ENCODE measurements at regions not wholly inside any gene's neighbourhood (a gene's known extent, or its start where the extent isn't known, plus 50 kb on each side); places are given as distances from the start of the nearest gene placed in this dataset.

GRCh38 chr3:154060238-154061000, 60.8 kb upstream of the ARHGEF26 start:
- H3K27me3 ChIP-seq (ENCODE audit: control insufficient read depth in 1 of 2, insufficient read depth in 2 of 2, low read length in 2 of 2), result no peaks in the 10 kb centered on the region
- no peak overlapping the region for H3K4me3 ChIP-seq (ENCODE audit: low read depth in 1 of 2, low read length in 2 of 2)
- no peaks in the 10 kb centered on the region for H3K36me3 ChIP-seq (ENCODE audit: control insufficient read depth in 1 of 2, insufficient read depth in 2 of 2, low read length in 2 of 2)
- H3K9me3 ChIP-seq (ENCODE audit: control insufficient read depth in 1 of 2, low read length in 2 of 2), result no peaks in the 10 kb centered on the region
- H3K27ac ChIP-seq (ENCODE audit: low read depth, low read length), result no peak overlapping the region
- no peaks in the 10 kb centered on the region for H3K4me1 ChIP-seq (ENCODE audit: control insufficient read depth in 1 of 2, insufficient read depth in 2 of 2, low read length in 2 of 2)
- H3K9ac ChIP-seq (ENCODE audit: low read depth in 1 of 2, low read length in 2 of 2), result no peak overlapping the region

GRCh38 chr3:154061001-154061370, 60.2 kb upstream of the ARHGEF26 start:
- no peaks in the 10 kb centered on the region for H3K4me1 ChIP-seq (ENCODE audit: control insufficient read depth in 1 of 2, insufficient read depth in 2 of 2, low read length in 2 of 2)
- no peak overlapping the region for H3K27ac ChIP-seq (ENCODE audit: low read depth, low read length)
- H3K4me3 ChIP-seq (ENCODE audit: low read depth in 1 of 2, low read length in 2 of 2), result no peak overlapping the region
- no peaks in the 10 kb centered on the region for H3K36me3 ChIP-seq (ENCODE audit: control insufficient read depth in 1 of 2, insufficient read depth in 2 of 2, low read length in 2 of 2)
- no peak overlapping the region for H3K9ac ChIP-seq (ENCODE audit: low read depth in 1 of 2, low read length in 2 of 2)
- H3K9me3 ChIP-seq (ENCODE audit: control insufficient read depth in 1 of 2, low read length in 2 of 2), result no peaks in the 10 kb centered on the region
- H3K27me3 ChIP-seq (ENCODE audit: control insufficient read depth in 1 of 2, insufficient read depth in 2 of 2, low read length in 2 of 2), result no peaks in the 10 kb centered on the region

- Histone ChIP-seq H3K9ac (ENCODE audit: low read depth in 1 of 2, low read length in 2 of 2) (no peak overlapping the region), H3K36me3 (ENCODE audit: control insufficient read depth in 1 of 2, insufficient read depth in 2 of 2, low read length in 2 of 2) (no peaks in the 10 kb centered on the region), H3K9me3 (ENCODE audit: control insufficient read depth in 1 of 2, low read length in 2 of 2) (no peaks in the 10 kb centered on the region), H3K27me3 (ENCODE audit: control insufficient read depth in 1 of 2, insufficient read depth in 2 of 2, low read length in 2 of 2) (no peaks in the 10 kb centered on the region), H3K4me1 (ENCODE audit: control insufficient read depth in 1 of 2, insufficient read depth in 2 of 2, low read length in 2 of 2) (no peaks in the 10 kb centered on the region), H3K27ac (ENCODE audit: low read depth, low read length) (no peak overlapping the region), H3K4me3 (ENCODE audit: low read depth in 1 of 2, low read length in 2 of 2) (no peak overlapping the region)
These were observed 58.7 kb upstream of the ARHGEF26 start for GRCh38 chr3:154062513-154062912.

- H3K9me3 ChIP-seq (ENCODE audit: control insufficient read depth in 1 of 2, low read length in 2 of 2), result no peaks in the 10 kb centered on the region
- no peaks in the 10 kb centered on the region for H3K4me1 ChIP-seq (ENCODE audit: control insufficient read depth in 1 of 2, insufficient read depth in 2 of 2, low read length in 2 of 2)
- H3K4me3 ChIP-seq (ENCODE audit: low read depth in 1 of 2, low read length in 2 of 2), result no peak overlapping the region
- H3K36me3 ChIP-seq (ENCODE audit: control insufficient read depth in 1 of 2, insufficient read depth in 2 of 2, low read length in 2 of 2), result no peaks in the 10 kb centered on the region
- H3K27me3 ChIP-seq (ENCODE audit: control insufficient read depth in 1 of 2, insufficient read depth in 2 of 2, low read length in 2 of 2), result no peaks in the 10 kb centered on the region
- H3K9ac ChIP-seq (ENCODE audit: low read depth in 1 of 2, low read length in 2 of 2), result no peak overlapping the region
- H3K27ac ChIP-seq (ENCODE audit: low read depth, low read length), result no peak overlapping the region
These were observed 50.0 kb upstream of the ARHGEF26 start for GRCh38 chr3:154071146-154071545.
